Erythroblast (primary cell): ENCODE measurements at regions not wholly inside any gene's neighbourhood (a gene's known extent, or its start where the extent isn't known, plus 50 kb on each side); places are given as distances from the start of the nearest gene placed in this dataset.
A peak's percentile ranks its signal among the peaks of the same experiment; 100 is the strongest.

Source experiments
- DNase-seq, 2 experiments: peaks; one replicate each; lab custom pipeline; 2025; lab: John Stamatoyannopoulos, UW
- GATA1 ChIP-seq: IDR thresholded peaks from 2 replicates; pipeline ENCODE4 v1.6.1; 2011; ENCODE audit warnings: low read depth, mild to moderate bottlenecking, control low read depth, low read length, moderate library complexity
- POLR2A ChIP-seq: IDR thresholded peaks from 2 replicates; pipeline ENCODE4 v1.6.1; 2011; ENCODE audit warnings: mild to moderate bottlenecking, low read length

DNA sequence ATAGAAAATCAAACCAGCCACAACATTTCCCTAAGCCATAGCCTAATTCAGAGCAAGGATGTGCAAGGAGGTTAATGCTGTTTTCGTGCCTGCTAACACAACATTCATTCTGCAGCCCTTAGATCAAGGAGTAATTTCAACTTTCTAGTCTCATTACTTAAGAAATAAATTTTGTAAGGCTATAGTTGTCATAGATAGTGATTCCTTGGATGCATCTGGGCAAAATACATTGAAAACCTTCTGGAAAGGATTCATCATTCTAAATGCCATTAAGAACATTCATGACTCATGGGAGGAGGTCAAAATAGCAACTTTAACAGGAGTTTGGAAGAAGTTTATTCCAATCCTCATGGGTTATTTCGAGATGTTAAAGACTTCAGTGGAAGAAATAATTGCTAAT, 283.2 kb downstream of the RPAP3 start:
- TF ChIP-seq POLR2A: no peak
- TF ChIP-seq GATA1: no peak

DNA sequence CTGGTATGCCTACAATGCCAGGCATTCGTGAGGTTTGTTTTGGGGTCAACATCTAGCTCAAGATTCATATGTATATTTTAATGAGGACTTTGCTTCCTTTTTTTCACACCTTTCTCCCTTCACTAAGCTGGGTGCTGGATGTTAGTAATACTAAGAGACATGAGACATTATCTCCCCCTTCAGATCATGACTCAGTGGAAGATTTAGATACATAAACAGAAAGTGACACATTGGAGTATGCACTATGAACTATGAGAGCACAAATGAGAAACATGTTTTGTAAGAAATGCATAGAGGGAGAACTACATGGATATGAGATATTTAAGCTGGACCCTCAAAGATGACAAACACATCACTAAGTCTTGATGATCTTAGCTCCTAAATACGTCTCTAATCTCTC, 286.3 kb downstream of the RPAP3 start:
- no peak for DNase-seq
- no peak for TF ChIP-seq POLR2A
- no peak for TF ChIP-seq GATA1

More for the DNA sequence above, 283.2 kb downstream of the RPAP3 start:
- no peak for DNase-seq

DNA sequence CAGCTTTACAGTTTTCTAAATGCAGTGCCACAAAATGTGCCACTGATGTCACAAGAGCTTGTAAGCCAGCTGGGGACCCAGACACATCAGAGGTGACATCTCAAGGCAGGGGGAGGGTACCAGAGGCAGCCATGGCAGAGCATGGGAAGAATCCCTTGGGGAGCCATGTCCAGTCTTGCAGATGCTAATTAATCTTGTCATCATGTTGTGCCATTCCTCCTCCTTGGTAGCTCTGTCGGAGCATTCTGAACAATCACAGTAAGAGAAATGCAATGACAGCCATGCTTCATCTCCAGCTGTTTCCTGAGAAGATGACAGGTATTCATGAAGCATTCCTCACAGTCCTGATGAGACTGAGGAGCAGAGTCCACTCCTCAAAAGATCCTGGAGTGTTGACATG, 287.9 kb downstream of the RPAP3 start:
- DNase-seq: no peak
- TF ChIP-seq POLR2A: no peak
- no peak for TF ChIP-seq GATA1

DNA sequence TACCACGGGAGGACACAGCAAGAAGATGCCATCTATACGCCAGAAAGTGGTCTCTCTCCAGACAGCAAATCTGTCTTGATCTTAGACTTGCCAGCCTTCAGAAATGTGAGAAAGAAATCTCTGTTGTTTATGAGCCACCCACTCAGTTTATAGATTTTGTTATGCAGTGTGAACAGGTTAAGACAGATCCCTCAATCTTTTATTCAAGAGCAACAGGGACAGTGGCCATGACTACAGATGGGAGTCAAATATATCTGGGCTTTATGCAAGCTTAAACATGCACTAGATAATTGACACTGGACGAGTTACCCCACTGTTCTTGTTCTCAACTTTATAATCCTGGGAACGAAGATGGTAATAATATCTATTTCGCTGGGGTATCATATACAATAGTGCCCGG, 288.7 kb downstream of the RPAP3 start:
- TF ChIP-seq POLR2A: no peak
- TF ChIP-seq GATA1: no peak
- DNase-seq: no peak

DNA sequence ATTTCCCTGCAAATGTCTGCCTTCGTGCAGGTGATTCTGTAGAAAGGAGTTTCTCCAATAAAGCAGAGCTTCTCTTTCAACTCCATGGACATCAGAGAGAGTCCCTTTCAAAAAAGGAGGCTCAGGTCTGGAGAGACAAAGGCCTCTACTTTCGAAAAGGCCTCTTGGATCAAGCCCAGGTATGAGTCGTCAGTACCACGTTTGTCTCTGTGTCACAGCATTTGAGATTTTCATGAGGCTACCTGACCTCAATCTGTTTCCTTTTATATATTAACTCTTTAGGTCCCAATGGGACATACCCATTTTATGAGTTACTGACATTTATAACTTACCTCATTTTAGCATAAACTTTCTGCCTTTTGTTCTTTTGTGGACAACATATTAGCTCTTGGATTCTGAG, 290.8 kb downstream of the RPAP3 start:
- TF ChIP-seq GATA1: no peak
- TF ChIP-seq POLR2A: no peak
- no peak for DNase-seq

DNA sequence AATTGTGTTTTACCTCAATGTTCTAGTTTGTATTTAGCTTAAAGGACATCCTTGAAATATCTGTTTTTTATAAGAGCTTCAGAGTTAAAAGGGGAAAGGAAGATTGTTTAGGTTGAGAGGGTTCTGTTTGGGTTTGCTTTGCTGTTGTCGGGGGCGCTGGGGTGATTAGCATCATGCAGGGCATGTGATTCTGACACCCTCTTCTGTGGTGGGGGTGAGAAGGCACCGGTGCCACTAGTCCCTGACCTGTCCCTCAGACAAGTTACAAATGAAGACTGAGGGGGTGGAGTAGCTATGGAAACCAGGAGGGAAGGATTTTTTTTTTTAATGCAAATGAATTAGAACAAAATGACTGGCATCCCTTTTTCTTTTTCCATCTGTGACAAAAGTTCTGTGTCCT, 291.3 kb downstream of the RPAP3 start:
- TF ChIP-seq GATA1: no peak
- TF ChIP-seq POLR2A: no peak
- DNase-seq: no peak

DNA sequence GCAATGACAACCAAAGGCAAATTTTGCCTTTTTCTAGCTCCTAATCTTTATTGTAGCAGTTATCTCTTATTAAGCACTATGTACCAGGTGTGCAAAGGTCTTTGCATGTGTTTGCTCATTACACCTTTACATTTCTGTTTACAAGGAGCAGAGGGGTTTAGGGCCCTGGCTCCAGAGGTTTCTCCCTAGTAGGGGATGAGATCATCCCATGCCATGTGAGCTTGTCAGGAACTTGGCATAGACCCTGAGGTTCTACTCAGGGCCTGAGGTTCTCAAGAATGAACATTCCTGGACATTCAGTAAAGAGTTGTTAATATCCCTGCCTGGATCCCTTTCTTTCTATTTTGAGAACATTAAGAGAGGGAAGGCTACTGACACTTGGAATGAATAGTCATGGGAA, 292.0 kb downstream of the RPAP3 start:
- no peak for DNase-seq

DNA sequence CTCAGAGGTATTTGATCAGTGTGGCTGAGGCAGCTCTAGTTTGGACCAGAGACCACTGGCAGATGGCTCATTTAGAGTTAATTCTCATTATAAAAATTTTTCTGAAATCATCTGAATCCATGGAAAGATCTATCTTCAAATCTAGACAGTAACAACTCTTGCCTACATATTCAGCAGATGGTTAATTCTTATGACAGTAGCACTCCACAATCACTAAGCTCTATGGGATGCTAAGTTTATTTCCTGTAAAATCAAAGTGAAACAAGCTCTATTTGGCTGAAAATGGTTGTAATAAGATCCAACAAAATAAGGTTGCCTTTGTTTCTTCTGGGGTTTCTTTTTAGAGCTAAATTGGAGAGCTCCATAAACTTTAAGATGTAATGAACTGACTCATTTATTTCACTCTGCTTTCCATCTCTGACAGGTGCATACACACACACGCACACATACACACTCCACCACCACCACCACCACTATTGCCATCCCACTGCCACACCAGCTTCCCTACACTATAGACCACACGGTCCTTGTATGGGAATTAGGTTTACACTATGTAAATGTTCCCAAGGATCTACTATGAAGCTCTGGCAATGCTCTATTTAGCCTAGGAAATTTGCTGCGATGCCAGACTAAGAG, 293.1 kb downstream of the RPAP3 start:
- DNase-seq: no peak

More for the DNA sequence above, 292.0 kb downstream of the RPAP3 start:
- TF ChIP-seq POLR2A (no peak), GATA1 (no peak)

DNA sequence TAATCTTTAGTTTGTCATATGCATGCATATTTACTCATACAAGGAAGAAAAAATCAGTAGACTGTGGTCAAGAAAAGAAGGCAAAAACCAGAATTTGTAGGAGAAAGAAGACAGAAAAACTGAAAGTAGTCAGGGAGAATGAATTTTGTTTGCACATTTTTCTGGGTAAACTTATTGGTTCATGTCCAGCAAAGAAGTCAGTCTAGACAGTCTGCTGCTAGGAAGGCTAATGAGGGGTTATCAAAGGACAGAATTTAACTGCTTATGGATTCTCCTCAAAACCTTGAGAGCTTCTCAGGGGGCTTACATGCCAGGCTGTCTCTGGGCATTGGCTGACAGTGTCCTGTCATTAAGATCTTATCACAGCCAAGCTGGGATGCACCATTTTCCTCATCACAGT, 293.9 kb downstream of the RPAP3 start:
- no peak for TF ChIP-seq POLR2A
- TF ChIP-seq GATA1: no peak
- DNase-seq: no peak

More for the DNA sequence above, 293.1 kb downstream of the RPAP3 start:
- TF ChIP-seq POLR2A (no peak), GATA1 (no peak)

DNA sequence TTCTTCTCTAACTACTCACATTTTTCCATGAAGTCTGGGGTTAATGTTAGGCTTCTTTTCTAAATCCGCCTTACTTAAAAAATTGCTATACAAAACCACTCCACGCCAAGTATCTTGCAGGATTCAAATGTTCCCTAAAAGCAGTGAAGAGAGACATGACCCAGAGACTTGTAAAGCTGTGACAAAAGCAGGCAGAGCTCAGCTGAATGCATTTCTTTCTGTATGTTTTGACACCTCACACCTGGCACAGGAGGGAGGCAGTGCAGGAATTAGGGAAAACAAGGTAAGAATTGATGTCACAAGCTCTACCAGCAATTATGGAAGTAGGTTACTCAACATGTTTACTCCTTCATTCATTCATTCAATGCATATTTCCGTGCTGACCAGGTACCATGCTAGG, 295.0 kb downstream of the RPAP3 start:
- TF ChIP-seq GATA1 (no peak), POLR2A (no peak)
- DNase-seq: no peak

DNA sequence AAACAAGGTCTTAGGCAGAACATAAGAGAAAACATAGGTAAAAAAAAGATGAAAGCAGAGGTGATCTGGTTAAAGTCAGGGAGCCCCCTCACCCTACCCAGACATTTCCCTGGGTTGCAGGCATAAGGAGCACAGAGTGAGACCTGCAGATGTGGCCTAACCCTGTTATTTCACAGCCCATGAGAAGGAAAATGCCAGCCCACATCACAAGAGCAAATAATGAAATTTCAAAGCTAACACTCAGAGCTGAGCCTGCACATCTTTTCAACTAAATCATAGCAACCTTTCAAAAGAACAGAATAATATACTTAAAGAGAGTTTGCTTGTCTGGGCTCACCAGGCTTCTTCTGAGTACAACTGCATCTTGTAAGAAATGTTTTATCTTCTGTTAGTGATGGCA, 295.4 kb downstream of the RPAP3 start:
- TF ChIP-seq POLR2A (no peak), GATA1 (no peak)
- DNase-seq: no peak

DNA sequence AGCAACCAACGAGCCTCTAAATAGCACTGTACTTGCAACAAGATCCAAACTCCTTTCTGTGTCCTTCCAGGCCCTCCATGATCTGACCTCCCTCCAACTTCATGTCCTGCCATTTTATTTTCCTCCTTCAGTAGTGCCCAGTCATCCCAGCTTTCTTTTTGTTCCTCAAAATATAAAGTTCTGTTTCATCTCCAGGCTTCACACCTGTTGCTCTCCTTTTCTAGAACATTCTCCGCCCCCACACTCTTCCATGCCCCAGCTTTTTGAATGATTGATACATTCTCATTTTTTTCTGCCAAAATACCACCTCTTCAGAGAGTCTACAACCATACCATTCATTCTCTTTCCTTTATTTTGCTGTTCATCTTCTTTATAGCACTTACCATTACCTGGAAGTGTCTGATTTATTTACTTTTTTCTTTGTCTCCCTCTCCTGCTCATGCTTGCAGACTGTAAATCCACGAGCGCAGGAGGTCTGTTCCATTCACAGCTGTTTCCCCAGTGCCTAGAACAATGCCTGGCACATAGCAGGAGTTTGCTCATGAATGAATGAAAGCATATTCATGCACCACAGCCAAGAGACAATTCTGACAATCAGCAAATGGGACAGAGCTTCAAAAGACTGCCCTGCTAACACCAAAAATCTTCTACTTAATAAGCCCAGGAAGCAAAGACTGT, 296.4 kb downstream of the RPAP3 start:
- TF ChIP-seq POLR2A (no peak), GATA1 (no peak)
- no peak for DNase-seq

DNA sequence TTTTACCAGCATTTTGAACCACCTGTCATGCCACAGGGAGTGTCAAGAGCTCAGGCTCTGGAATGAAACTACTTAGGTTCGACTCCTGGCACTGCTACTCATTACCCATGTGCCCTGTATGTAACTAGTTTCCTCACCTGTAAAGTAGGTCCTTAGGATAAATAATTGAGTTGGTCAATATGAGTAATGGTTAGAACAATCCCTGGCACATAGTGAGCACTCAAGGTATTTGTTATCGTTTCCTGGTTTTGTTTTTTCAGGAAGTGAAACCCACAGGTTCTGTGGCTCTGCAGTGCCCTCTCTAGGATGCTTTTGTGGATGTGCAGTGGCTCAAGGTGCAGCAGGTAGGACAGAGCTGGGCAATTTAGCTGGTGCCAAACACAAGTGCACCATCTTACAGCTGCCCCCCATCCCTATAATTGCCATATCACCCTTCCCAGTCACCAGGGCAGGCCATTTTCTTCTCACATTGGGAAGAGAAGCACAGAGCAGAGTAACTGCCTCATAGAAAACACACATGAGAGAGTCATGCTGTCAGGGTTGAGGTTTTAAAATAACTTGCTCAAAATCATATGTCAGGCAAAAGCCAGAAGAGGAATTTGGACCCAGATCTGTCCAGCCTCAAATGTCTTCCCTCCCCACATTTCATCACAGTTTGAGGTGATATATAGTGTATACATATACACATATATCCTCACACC, 297.5 kb downstream of the RPAP3 start:
- TF ChIP-seq POLR2A: no peak
- no peak for TF ChIP-seq GATA1
- peak in 1 of 2 experiments; percentile 21 for DNase-seq

DNA sequence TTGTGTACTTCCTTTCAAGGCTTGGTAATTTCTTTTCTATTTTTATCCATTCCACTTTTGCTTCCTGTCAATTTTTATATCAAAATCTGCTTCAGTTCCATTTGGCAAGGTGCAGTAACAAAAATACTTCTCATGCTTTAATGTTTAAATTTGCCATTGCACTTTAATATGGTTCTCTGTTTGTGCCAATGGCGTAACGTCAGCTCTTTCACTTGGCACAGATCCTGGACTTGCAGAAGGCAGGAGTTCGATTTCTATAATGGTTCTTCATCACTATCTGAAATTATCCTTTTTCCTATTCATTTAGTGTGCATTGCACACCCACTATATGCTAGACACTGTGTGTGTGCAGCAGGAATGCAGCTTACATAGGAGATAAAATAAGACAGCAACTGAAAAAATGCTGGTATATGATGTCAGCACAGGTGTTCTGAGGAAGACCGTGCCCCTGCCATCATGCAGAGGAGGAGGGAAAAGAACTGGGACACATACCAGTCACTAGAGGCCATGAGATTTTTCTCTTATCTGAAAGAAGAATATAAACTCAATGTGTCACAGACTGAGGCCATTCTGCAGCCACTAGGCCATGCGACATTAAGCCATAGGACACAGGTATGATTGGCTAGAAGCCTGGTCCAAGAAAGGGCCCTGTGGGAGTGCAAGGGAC, 298.2 kb downstream of the RPAP3 start:
- TF ChIP-seq POLR2A: no peak
- no peak for TF ChIP-seq GATA1
- no peak for DNase-seq
